ENCODE measurements at regions not wholly inside any gene's neighbourhood (a gene's known extent, or its start where the extent isn't known, plus 50 kb on each side); places are given as distances from the start of the nearest gene placed in this dataset.

- DNase-seq (ENCODE audit: low spot score), result no peak
Measured at GRCh38 chr20:7505152-7505834, 435.0 kb downstream of the HAO1 start.

- DNase-seq (ENCODE audit: low spot score), result no peak
Measured at GRCh38 chr20:7505835-7506221, 434.4 kb downstream of the HAO1 start.

GRCh38 chr20:7516621-7517111 lies 423.6 kb downstream of the HAO1 start:
- DNase-seq (ENCODE audit: low spot score), result no peak

GRCh38 chr20:7520361-7520760 lies 419.9 kb downstream of the HAO1 start:
- DNase-seq (ENCODE audit: low spot score), result no peak

- DNase-seq (ENCODE audit: low spot score), result no peak
Measured at GRCh38 chr20:7523288-7523687, 417.0 kb downstream of the HAO1 start.

GRCh38 chr20:7540018-7540417 lies 400.2 kb downstream of the HAO1 start:
- DNase-seq (ENCODE audit: low spot score), result no peak

- DNase-seq (ENCODE audit: low spot score), result no peak
Measured at GRCh38 chr20:7540923-7541322, 399.3 kb downstream of the HAO1 start.

- no peak for DNase-seq (ENCODE audit: low spot score)
Measured at GRCh38 chr20:7571101-7571500, 369.2 kb downstream of the HAO1 start.

GRCh38 chr20:7571521-7572055 lies 368.7 kb downstream of the HAO1 start:
- DNase-seq (ENCODE audit: low spot score), result no peak

GRCh38 chr20:7579888-7580287 lies 360.4 kb downstream of the HAO1 start:
- DNase-seq (ENCODE audit: low spot score), result no peak

- no peak for DNase-seq (ENCODE audit: low spot score)
Measured at GRCh38 chr20:7585126-7585679, 355.1 kb downstream of the HAO1 start.

- DNase-seq (ENCODE audit: low spot score), result no peak
Measured at GRCh38 chr20:7586481-7586880, 353.8 kb downstream of the HAO1 start.

GRCh38 chr20:7589164-7589563 lies 351.1 kb downstream of the HAO1 start:
- DNase-seq (ENCODE audit: low spot score), result no peak

GRCh38 chr20:7596541-7596940 lies 343.7 kb downstream of the HAO1 start:
- DNase-seq (ENCODE audit: low spot score), result no peak

- no peak for DNase-seq (ENCODE audit: low spot score)
Measured at GRCh38 chr20:7601431-7601830, 338.8 kb downstream of the HAO1 start.

GRCh38 chr20:7606941-7607340 lies 333.3 kb downstream of the HAO1 start:
- no peak for DNase-seq (ENCODE audit: low spot score)

GRCh38 chr20:7608250-7608649 lies 332.0 kb downstream of the HAO1 start:
- no peak for DNase-seq (ENCODE audit: low spot score)

- no peak for DNase-seq (ENCODE audit: low spot score)
Measured at GRCh38 chr20:7609251-7609650, 331.0 kb downstream of the HAO1 start.

- no peak for DNase-seq (ENCODE audit: low spot score)
Measured at GRCh38 chr20:7610681-7611080, 329.6 kb downstream of the HAO1 start.

GRCh38 chr20:7617797-7618196 lies 322.5 kb downstream of the HAO1 start:
- DNase-seq (ENCODE audit: low spot score), result no peak

- DNase-seq (ENCODE audit: low spot score), result no peak
Measured at GRCh38 chr20:7622399-7622961, 317.8 kb downstream of the HAO1 start.

GRCh38 chr20:7624886-7625285 lies 315.4 kb downstream of the HAO1 start:
- DNase-seq (ENCODE audit: low spot score), result no peak
